H4 (cell line): ENCODE measurements at regions not wholly inside any gene's neighbourhood (a gene's known extent, or its start where the extent isn't known, plus 50 kb on each side); places are given as distances from the start of the nearest gene placed in this dataset.
"Not testable (repeated sequence)": the region's sequence is repeated elsewhere in the genome, so short reads cannot be mapped to it uniquely, and the experiment has no call there.

Experiments used
- DNase-seq: peaks from one replicate; pipeline ENCODE4 v3.0.0-alpha.2; 2015; ENCODE audit warnings: low spot score

- DNase-seq = no peak
Measured at GRCh38 chr16:46519063-46519462, 102.1 kb downstream of the SHCBP1 start.

GRCh38 chr16:46496701-46497100, 124.5 kb downstream of the SHCBP1 start:
- no peak for DNase-seq

- DNase-seq = no peak
Measured at GRCh38 chr16:46482895-46483294, 138.3 kb downstream of the SHCBP1 start.

- no peak for DNase-seq
Measured at GRCh38 chr16:46466239-46466638, 154.9 kb downstream of the SHCBP1 start.

- not testable (repeated sequence) for DNase-seq
Measured at GRCh38 chr16:46454801-46455200, 166.4 kb downstream of the SHCBP1 start.

GRCh38 chr16:46428108-46429061, 192.8 kb downstream of the SHCBP1 start:
- DNase-seq = no peak

- no peak for DNase-seq
Measured at GRCh38 chr16:46427340-46428107, 193.7 kb downstream of the SHCBP1 start.

- no peak for DNase-seq
Measured at GRCh38 chr16:46426336-46426735, 194.8 kb downstream of the SHCBP1 start.

- DNase-seq = no peak
Measured at GRCh38 chr16:46404028-46404427, 217.2 kb downstream of the SHCBP1 start.

- DNase-seq = not testable (repeated sequence)
Measured at GRCh38 chr16:46398559-46398958, 222.6 kb downstream of the SHCBP1 start.

- not testable (repeated sequence) for DNase-seq
Measured at GRCh38 chr16:46396883-46397270, 224.3 kb downstream of the SHCBP1 start.

- peak; percentile 6 for DNase-seq
Measured at GRCh38 chr16:46396131-46396882, 224.9 kb downstream of the SHCBP1 start.

GRCh38 chr16:46395391-46395921, 225.7 kb downstream of the SHCBP1 start:
- peak; percentile 14 for DNase-seq

GRCh38 chr16:46394963-46395362, 226.2 kb downstream of the SHCBP1 start:
- peak; percentile 3 for DNase-seq

GRCh38 chr16:46394149-46394548, 227.0 kb downstream of the SHCBP1 start:
- not testable (repeated sequence) for DNase-seq

GRCh38 chr16:46392930-46393722, 228.1 kb downstream of the SHCBP1 start:
- peak; percentile 47 for DNase-seq

GRCh38 chr16:46390660-46391462, 230.3 kb downstream of the SHCBP1 start:
- DNase-seq = peak; percentile 39

GRCh38 chr16:46389561-46390041, 231.6 kb downstream of the SHCBP1 start:
- DNase-seq = peak; percentile 96

GRCh38 chr16:46388939-46389491, 232.2 kb downstream of the SHCBP1 start:
- not testable (repeated sequence) for DNase-seq
